H9 (cell line): ENCODE measurements at regions not wholly inside any gene's neighbourhood (a gene's known extent, or its start where the extent isn't known, plus 50 kb on each side); places are given as distances from the start of the nearest gene placed in this dataset.

ENCODE experiments used
- DNase-seq: peaks from one replicate; pipeline ENCODE4 v3.0.0-alpha.2; 2017
- H2AFZ ChIP-seq: one replicate; pipeline ENCODE4 v1.6.1; 2013; ENCODE audit warnings: mild to moderate bottlenecking, low read length, control low read depth, moderate library complexity
- H2AK5ac ChIP-seq: 2 replicates; pipeline ENCODE4 v1.6.1; 2013; ENCODE audit warnings: low read length, control low read depth, mixed read lengths; ENCODE audit not compliant: insufficient read length
- H2BK120ac ChIP-seq: one replicate; pipeline ENCODE4 v1.6.1; 2013; ENCODE audit warnings: low read depth, mild to moderate bottlenecking, low read length, control low read depth, inconsistent platforms; ENCODE audit not compliant: poor library complexity, severe bottlenecking
- H2BK12ac ChIP-seq: 2 replicates; pipeline ENCODE4 v1.6.1; 2013; ENCODE audit warnings: low read length, control low read depth, mixed read lengths, low read depth; ENCODE audit not compliant: insufficient read length
- H2BK15ac ChIP-seq: 2 replicates; pipeline ENCODE4 v1.6.1; 2013; ENCODE audit warnings: low read depth, low read length, control low read depth
- H2BK20ac ChIP-seq: one replicate; pipeline ENCODE4 v1.6.1; 2013; ENCODE audit warnings: low read depth, mild to moderate bottlenecking, low read length, control low read depth, inconsistent platforms; ENCODE audit not compliant: poor library complexity, severe bottlenecking
- H2BK5ac ChIP-seq: 2 replicates; pipeline ENCODE4 v1.6.1; 2013; ENCODE audit warnings: low read length, control low read depth, mixed read lengths; ENCODE audit not compliant: insufficient read length
- H3K14ac ChIP-seq: 2 replicates; pipeline ENCODE4 v1.6.1; 2013; ENCODE audit warnings: low read length, control low read depth; ENCODE audit not compliant: insufficient read depth
- H3K18ac ChIP-seq: 2 replicates; pipeline ENCODE4 v1.6.1; 2013; ENCODE audit warnings: low read depth, mild to moderate bottlenecking, mixed read lengths, low read length, control low read depth; ENCODE audit not compliant: insufficient read length
- H3K23ac ChIP-seq: 2 replicates; pipeline ENCODE4 v1.6.1; 2013; ENCODE audit warnings: low read length, control low read depth, mixed read lengths, low read depth; ENCODE audit not compliant: insufficient read length
- H3K23me2 ChIP-seq: 2 replicates; pipeline ENCODE4 v1.6.1; 2013; ENCODE audit warnings: low read depth, mild to moderate bottlenecking, mixed read lengths, low read length, control low read depth; ENCODE audit not compliant: insufficient read length, poor library complexity, severe bottlenecking
- H3K27ac ChIP-seq: 2 replicates; pipeline ENCODE4 v1.5.1; 2013; ENCODE audit warnings: low read length, control low read depth, mixed read lengths, low read depth; ENCODE audit not compliant: insufficient read length
- H3K27me3 ChIP-seq: 2 replicates; pipeline ENCODE4 v1.6.1; 2013; ENCODE audit warnings: low read length, control low read depth, inconsistent platforms; ENCODE audit not compliant: insufficient read depth
- H3K4ac ChIP-seq: 2 replicates; pipeline ENCODE4 v1.6.1; 2013; ENCODE audit warnings: low read depth, mild to moderate bottlenecking, control low read depth, inconsistent platforms, low read length, moderate library complexity
- H3K4me1 ChIP-seq: 2 replicates; pipeline ENCODE4 v1.6.1; 2013; ENCODE audit warnings: low read length, control low read depth, inconsistent platforms; ENCODE audit not compliant: insufficient read depth
- H3K4me2 ChIP-seq: 2 replicates; pipeline ENCODE4 v1.6.1; 2013; ENCODE audit warnings: low read length, control low read depth, mixed read lengths; ENCODE audit not compliant: insufficient read length, insufficient read depth
- H3K56ac ChIP-seq: 2 replicates; pipeline ENCODE4 v1.6.1; 2013; ENCODE audit warnings: low read depth, mild to moderate bottlenecking, mixed read lengths, low read length, control low read depth; ENCODE audit not compliant: insufficient read length
- H3K79me1 ChIP-seq: 2 replicates; pipeline ENCODE4 v1.6.1; 2013; ENCODE audit warnings: low read depth, mild to moderate bottlenecking, moderate library complexity, low read length, control low read depth, inconsistent platforms; ENCODE audit not compliant: insufficient read depth, poor library complexity, severe bottlenecking
- H3K79me2 ChIP-seq: 2 replicates; pipeline ENCODE4 v1.6.1; 2013; ENCODE audit warnings: low read length, control low read depth, inconsistent platforms; ENCODE audit not compliant: insufficient read depth
- H3K9ac ChIP-seq: 2 replicates; pipeline ENCODE4 v1.6.1; 2013; ENCODE audit warnings: low read length, control low read depth, mixed read lengths; ENCODE audit not compliant: insufficient read length; ENCODE audit errors: extremely low read depth
- H3K9me3 ChIP-seq: one replicate; pipeline ENCODE4 v1.6.1; 2013; ENCODE audit warnings: low read depth, low read length, inconsistent platforms; ENCODE audit not compliant: control insufficient read depth
- H3T11ph ChIP-seq: one replicate; pipeline ENCODE4 v1.6.1; 2013; ENCODE audit warnings: mild to moderate bottlenecking, low read length, control low read depth, inconsistent platforms
- H4K20me1 ChIP-seq: one replicate; pipeline ENCODE4 v1.6.1; 2013; ENCODE audit not compliant: control insufficient read depth, insufficient read length, insufficient read depth
- H4K5ac ChIP-seq: 2 replicates; pipeline ENCODE4 v1.6.1; 2013; ENCODE audit warnings: low read depth, mild to moderate bottlenecking, mixed read lengths, low read length, control low read depth; ENCODE audit not compliant: insufficient read length
- H4K8ac ChIP-seq: replicated peaks from 2 replicates; pipeline ENCODE4 v1.6.1; 2013; ENCODE audit warnings: low read length, control low read depth, mixed read lengths, low read depth; ENCODE audit not compliant: insufficient read length
- H4K91ac ChIP-seq: 2 replicates; pipeline ENCODE4 v1.6.1; 2013; ENCODE audit warnings: low read depth, mild to moderate bottlenecking, moderate library complexity, mixed read lengths, low read length, control low read depth; ENCODE audit not compliant: insufficient read length
- H3K27ac Mint-ChIP-seq, 3 experiments: 2 replicates in 2 of 3; 3 replicates in 1 of 3; pipeline ENCODE4 v1.8.0; 2020 to 2021; ENCODE audit warnings: mixed read lengths in 3 of 3, mild to moderate bottlenecking in 1 of 3, moderate library complexity in 1 of 3
- H3K27me3 Mint-ChIP-seq: 2 replicates; pipeline ENCODE4 v1.8.0; 2021; ENCODE audit warnings: low read depth, mild to moderate bottlenecking, moderate library complexity, mixed read lengths
- H3K36me3 Mint-ChIP-seq, 3 experiments: 2 replicates in 2 of 3; 3 replicates in 1 of 3; pipeline ENCODE4 v1.8.0; 2020 to 2021; ENCODE audit warnings: low read depth in 3 of 3, mixed read lengths in 3 of 3; ENCODE audit not compliant: insufficient read depth in 1 of 3
- H3K4me1 Mint-ChIP-seq, 2 experiments: 2 replicates each; pipeline ENCODE4 v1.8.0; 2020; ENCODE audit warnings: mixed read lengths in 2 of 2
- H3K4me3 Mint-ChIP-seq, 2 experiments: 2 replicates in 1 of 2; 3 replicates in 1 of 2; pipeline ENCODE4 v1.8.0; 2020 to 2021; ENCODE audit warnings: mild to moderate bottlenecking in 2 of 2, mixed read lengths in 2 of 2, moderate library complexity in 1 of 2
- H3K9me3 Mint-ChIP-seq, 2 experiments: 2 replicates in 1 of 2; 3 replicates in 1 of 2; pipeline ENCODE4 v1.8.0; 2020; ENCODE audit warnings: mild to moderate bottlenecking in 2 of 2, mixed read lengths in 2 of 2, moderate library complexity in 1 of 2
- CTCF ChIP-seq: fragments of 200-600 bp; sonication (generic); conservative IDR thresholded peaks from 3 replicates; pipeline ENCODE4 v1.8.0; 2021; ENCODE audit warnings: antibody characterized with exemption, mild to moderate bottlenecking
- WGBS: extraction: QIAGEN DNeasy Blood & Tissue Kit; methylation state at CpG from one replicate; pipeline ENCODE4 v1.1.7; 2013; ENCODE audit warnings: missing lambda C conversion rate, low lambda C conversion rate, mixed read lengths; ENCODE audit not compliant: insufficient read length; ENCODE audit errors: extremely low coverage; 5-methylcytosine and 5-hydroxymethylcytosine counted together

- no peak overlapping the region for H3T11ph ChIP-seq
- no peaks in the 10 kb centered on the region for H3K79me2 ChIP-seq
- no peak overlapping the region for H3K4me2 ChIP-seq
- Mint-ChIP-seq H3K9me3 (no peaks in the 10 kb centered on the region), H3K27ac (no peak overlapping the region), H3K4me3 (no peak overlapping the region), H3K4me1 (peaks cover 51 to 61% of the 10 kb centered on the region in 2 experiments), H3K27me3 (peaks cover 11% of the 10 kb centered on the region), H3K36me3 (peaks cover 0 to 2% (median 0%) of the 10 kb centered on the region in 3 experiments; a peak in 1 of 7 replicates)
- no peaks in the 10 kb centered on the region for H4K20me1 ChIP-seq
- H2BK120ac ChIP-seq, result no peak overlapping the region
- H2BK5ac ChIP-seq, result no peak overlapping the region
- WGBS, result no CpG with 5 or more reads among the region's 4 CpGs
- no peak for DNase-seq
- H4K5ac ChIP-seq, result no peak overlapping the region
- TF ChIP-seq CTCF, result no peak
- no peaks in the 10 kb centered on the region for H3K27me3 ChIP-seq
- no peak overlapping the region for H2BK20ac ChIP-seq
- no peak overlapping the region for H2AK5ac ChIP-seq
- no peaks in the 10 kb centered on the region for H3K79me1 ChIP-seq
- no peak overlapping the region for H3K18ac ChIP-seq
- no peak overlapping the region for H2BK15ac ChIP-seq
- H3K4ac ChIP-seq, result no peak overlapping the region
- H2BK12ac ChIP-seq, result no peak overlapping the region
- no peak overlapping the region for H3K9ac ChIP-seq
- no peaks in the 10 kb centered on the region for H3K9me3 ChIP-seq
- no peak overlapping the region for H3K27ac ChIP-seq
- H3K4me1 ChIP-seq, result peaks cover 4% of the 10 kb centered on the region; the same call in 1 of the 2 replicates
- no peak overlapping the region for H3K56ac ChIP-seq
- no peak overlapping the region for H4K8ac ChIP-seq
- H3K14ac ChIP-seq, result no peak overlapping the region
- no peak overlapping the region for H2AFZ ChIP-seq
- H4K91ac ChIP-seq, result no peak overlapping the region
- no peaks in the 10 kb centered on the region for H3K23me2 ChIP-seq
- no peak overlapping the region for H3K23ac ChIP-seq
These were observed 234.6 kb downstream of the GADD45G start for GRCh38 chr9:89839449-89839848.
